GM13977 (cell line): ENCODE measurements at regions not wholly inside any gene's neighbourhood (a gene's known extent, or its start where the extent isn't known, plus 50 kb on each side); places are given as distances from the start of the nearest gene placed in this dataset.

Experiments used
- DNase-seq: peaks from one replicate; pipeline ENCODE4 v3.0.0; 2012; ENCODE audit warnings: low spot score
- CTCF ChIP-seq: IDR thresholded peaks from 2 replicates; pipeline ENCODE4 v1.5.1; 2012; ENCODE audit warnings: mild to moderate bottlenecking, control low read depth; ENCODE audit not compliant: insufficient read depth; ENCODE audit errors: extremely low read depth, missing control alignments
- in situ Hi-C: fragments of 300-500 bp; cut with MboI; formaldehyde crosslinking; loops from one replicate; pipeline ENCODE4 v1.12.0; 2022; ENCODE audit warnings: low sequenced_read_pairs, low pct_unique_long_range_greater_than_20kb, mixed read lengths, inconsistent platforms; ENCODE audit not compliant: unreplicated experiment

GRCh38 chr1:204802401-204803175 lies 68.1 kb upstream of the NFASC start:
- DNase-seq: no peak
- no peak for TF ChIP-seq CTCF
- in situ Hi-C loops: loop anchor here (10.0 kb wide), 2 partner anchors 238 to 368 kb away; no protein-coding TSS in a partner anchor

- no peak for DNase-seq
- in situ Hi-C loops: loop anchor here (10.0 kb wide), 2 partner anchors 239 to 369 kb away; no protein-coding TSS in a partner anchor
- TF ChIP-seq CTCF: no peak
These were observed 67.1 kb upstream of the NFASC start for GRCh38 chr1:204803607-204804006.

GRCh38 chr1:204806943-204807687 lies 63.5 kb upstream of the NFASC start:
- peak; percentile 86 for DNase-seq
- TF ChIP-seq CTCF: peak; percentile 99
- in situ Hi-C loops: loop anchor here (10.0 kb wide), 2 partner anchors 242 to 372 kb away; no protein-coding TSS in a partner anchor

- in situ Hi-C loops: loop anchor here (10.0 kb wide), 2 partner anchors 245 to 375 kb away; no protein-coding TSS in a partner anchor
- no peak for DNase-seq
- no peak for TF ChIP-seq CTCF
These were observed 61.2 kb upstream of the NFASC start for GRCh38 chr1:204809488-204809887.

- no peak for DNase-seq
- in situ Hi-C loops: no loop called here
- TF ChIP-seq CTCF: no peak
These were observed 57.8 kb upstream of the NFASC start for GRCh38 chr1:204812842-204813241.

GRCh38 chr1:204813522-204813921 lies 57.1 kb upstream of the NFASC start:
- no peak for DNase-seq

More at GRCh38 chr1:204813522-204813921, 57.1 kb upstream of the NFASC start:
- TF ChIP-seq CTCF: no peak
- in situ Hi-C loops: no loop called here
